ENCODE measurements at regions not wholly inside any gene's neighbourhood (a gene's known extent, or its start where the extent isn't known, plus 50 kb on each side); places are given as distances from the start of the nearest gene placed in this dataset.

DNA sequence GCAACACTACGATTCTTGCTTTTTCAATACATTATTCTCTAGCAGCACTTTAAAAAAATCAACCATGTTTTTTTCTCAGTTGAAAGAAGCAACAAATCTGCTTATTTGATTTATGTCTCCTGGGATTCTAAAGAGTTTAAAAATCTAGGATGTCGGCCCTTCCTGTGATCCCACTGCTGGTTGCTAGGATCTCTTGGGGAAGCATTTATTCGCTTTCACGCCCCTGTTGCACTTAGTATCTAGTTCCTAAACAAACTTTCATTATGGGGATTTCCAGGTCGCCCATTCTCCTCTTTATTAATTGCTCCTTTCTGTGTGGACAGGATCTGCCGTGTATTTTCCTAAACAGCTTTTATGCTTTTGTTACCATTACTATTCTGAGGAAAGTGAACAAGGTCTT lies 313.5 kb downstream of the AGTPBP1 start:
- TF ChIP-seq CTCF (IDR thresholded peaks at IDR 0.05; ENCODE audit: insufficient read depth, low read length) (no peak), POLR2AphosphoS5 (IDR thresholded peaks at IDR 0.05; ENCODE audit: low read depth) (no peak), GABPA (IDR thresholded peaks at IDR 0.05; ENCODE audit: low read depth) (no peak), SPI1 (IDR thresholded peaks at IDR 0.05; ENCODE audit: borderline replicate concordance, low read depth) (no peak)
- TF ChIP-seq, protein P1, sequence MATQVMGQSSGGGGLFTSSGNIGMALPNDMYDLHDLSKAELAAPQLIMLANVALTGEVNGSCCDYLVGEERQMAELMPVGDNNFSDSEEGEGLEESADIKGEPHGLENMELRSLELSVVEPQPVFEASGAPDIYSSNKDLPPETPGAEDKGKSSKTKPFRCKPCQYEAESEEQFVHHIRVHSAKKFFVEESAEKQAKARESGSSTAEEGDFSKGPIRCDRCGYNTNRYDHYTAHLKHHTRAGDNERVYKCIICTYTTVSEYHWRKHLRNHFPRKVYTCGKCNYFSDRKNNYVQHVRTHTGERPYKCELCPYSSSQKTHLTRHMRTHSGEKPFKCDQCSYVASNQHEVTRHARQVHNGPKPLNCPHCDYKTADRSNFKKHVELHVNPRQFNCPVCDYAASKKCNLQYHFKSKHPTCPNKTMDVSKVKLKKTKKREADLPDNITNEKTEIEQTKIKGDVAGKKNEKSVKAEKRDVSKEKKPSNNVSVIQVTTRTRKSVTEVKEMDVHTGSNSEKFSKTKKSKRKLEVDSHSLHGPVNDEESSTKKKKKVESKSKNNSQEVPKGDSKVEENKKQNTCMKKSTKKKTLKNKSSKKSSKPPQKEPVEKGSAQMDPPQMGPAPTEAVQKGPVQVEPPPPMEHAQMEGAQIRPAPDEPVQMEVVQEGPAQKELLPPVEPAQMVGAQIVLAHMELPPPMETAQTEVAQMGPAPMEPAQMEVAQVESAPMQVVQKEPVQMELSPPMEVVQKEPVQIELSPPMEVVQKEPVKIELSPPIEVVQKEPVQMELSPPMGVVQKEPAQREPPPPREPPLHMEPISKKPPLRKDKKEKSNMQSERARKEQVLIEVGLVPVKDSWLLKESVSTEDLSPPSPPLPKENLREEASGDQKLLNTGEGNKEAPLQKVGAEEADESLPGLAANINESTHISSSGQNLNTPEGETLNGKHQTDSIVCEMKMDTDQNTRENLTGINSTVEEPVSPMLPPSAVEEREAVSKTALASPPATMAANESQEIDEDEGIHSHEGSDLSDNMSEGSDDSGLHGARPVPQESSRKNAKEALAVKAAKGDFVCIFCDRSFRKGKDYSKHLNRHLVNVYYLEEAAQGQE (IDR thresholded peaks at IDR 0.05; ENCODE audit: insufficient replicate concordance, low read depth), result no peak

Data from HL-60 (cell line).